Gastrocnemius medialis (tissue), 4 donors: ENCODE measurements at regions not wholly inside any gene's neighbourhood (a gene's known extent, or its start where the extent isn't known, plus 50 kb on each side); places are given as distances from the start of the nearest gene placed in this dataset.

Source experiments
- ATAC-seq, 2 donors: fragments of 150-250 bp; one replicate each; pipeline ENCODE4 v1.9.1; 2016
- DNase-seq, 2 donors: peaks; one replicate each; pipeline ENCODE4 v3.0.0-alpha.2; 2019
- H3K27ac ChIP-seq, 4 donors: fragments of 200-600 bp; sonication (generic); 1 replicate in 1 of 4; 2 replicates in 3 of 4; pipeline ENCODE4 v1.5.1; 2016 to 2018; ENCODE audit warnings: mild to moderate bottlenecking in 2 of 4, moderate library complexity in 1 of 4
- H3K27me3 ChIP-seq, 3 donors: fragments of 200-600 bp; sonication (generic) in 2 of 3; 1 replicate in 1 of 3; 2 replicates in 2 of 3; pipeline versions ENCODE4 v1.5.1 to v1.6.0; 2016 to 2019; ENCODE audit warnings: mild to moderate bottlenecking in 1 of 3, moderate library complexity in 1 of 3
- H3K36me3 ChIP-seq, 2 donors: fragments of 200-600 bp; sonication (generic) in 1 of 2; one replicate each; pipeline ENCODE4 v1.5.1; 2017 to 2018
- H3K4me1 ChIP-seq, 2 donors: fragments of 200-600 bp; sonication (generic) in 1 of 2; one replicate each; pipeline ENCODE4 v1.5.1; 2016 to 2017; ENCODE audit warnings: mild to moderate bottlenecking in 2 of 2
- H3K4me3 ChIP-seq, 4 donors: fragments of 200-600 bp; sonication (generic) in 3 of 4; 1 replicate in 1 of 4; 2 replicates in 3 of 4; pipeline ENCODE4 v1.5.1; 2016 to 2019; ENCODE audit warnings: mild to moderate bottlenecking in 2 of 4
- H3K9me3 ChIP-seq, 3 donors: fragments of 200-600 bp; sonication (generic) in 2 of 3; 1 replicate in 1 of 3; 2 replicates in 2 of 3; pipeline ENCODE4 v1.5.1; 2016 to 2019
- CTCF ChIP-seq, 5 experiments: fragments of 450-650 bp in 3 of 5; fragments of 200-600 bp in 2 of 5; sonication (generic) in 2 of 5; IDR thresholded peaks in 4 of 5; conservative IDR thresholded peaks in 1 of 5; 1 replicate in 4 of 5; 2 replicates in 1 of 5; pipeline ENCODE4 v1.5.1; 2016 to 2019; ENCODE audit warnings: antibody characterized with exemption in 5 of 5, mild to moderate bottlenecking in 3 of 5, moderate library complexity in 3 of 5
- POLR2A ChIP-seq, 2 donors: fragments of 450-650 bp; IDR thresholded peaks; one replicate each; pipeline ENCODE4 v1.6.1; 2017; ENCODE audit warnings: antibody characterized with exemption in 2 of 2, mild to moderate bottlenecking in 2 of 2, moderate library complexity in 2 of 2
- in situ Hi-C, 4 donors: fragments of 200-750 bp; cut with MboI; loops; one replicate each; pipeline versions ENCODE4 v1.15.0 to v1.8.0; 2017; ENCODE audit warnings: low sequenced_read_pairs in 4 of 4
- intact Hi-C: fragments of 100-400 bp; cut with DNase I; formaldehyde crosslinking; loops from one replicate; pipeline ENCODE4 v1.15.1; 2023; ENCODE audit warnings: low total_unique reads

DNA sequence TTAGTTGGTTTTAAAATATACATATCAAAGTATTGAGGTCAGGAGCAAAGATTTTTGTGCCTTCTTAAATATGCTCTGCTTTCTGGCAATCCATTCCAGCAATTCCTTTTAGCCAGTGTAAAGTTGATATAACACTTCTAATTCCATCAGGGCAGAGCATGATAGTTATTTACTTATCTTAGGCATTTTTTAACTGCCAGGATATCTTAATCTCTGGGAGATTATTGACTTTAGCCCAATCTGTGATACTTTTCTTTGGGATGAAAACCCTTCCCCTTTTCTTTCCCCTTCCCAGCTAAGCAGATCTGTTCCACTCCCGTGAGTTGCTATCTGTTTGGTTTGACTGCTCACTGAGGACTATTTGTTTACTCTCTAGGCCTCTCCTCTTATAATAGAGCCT is 168.7 kb upstream of the RSPO3 start:
- intact Hi-C loops = no loop called here
- no peak overlapping the region for H3K4me3 ChIP-seq
- no peaks in the 10 kb centered on the region for H3K9me3 ChIP-seq
- H3K27me3 ChIP-seq = no peaks in the 10 kb centered on the region
- in situ Hi-C loops = no loop called here
- no peak overlapping the region for H3K27ac ChIP-seq
- DNase-seq = no peak
- H3K36me3 ChIP-seq = no peaks in the 10 kb centered on the region
- no peak for TF ChIP-seq CTCF (IDR thresholded peaks at IDR 0.05 in 4 of 5, conservative IDR thresholded peaks at IDR 0.05 in 1 of 5)
- no peak for TF ChIP-seq POLR2A (IDR thresholded peaks at IDR 0.05)
- ATAC-seq = no peak
- peaks cover 19 to 21% of the 10 kb centered on the region in 2 donors for H3K4me1 ChIP-seq

DNA sequence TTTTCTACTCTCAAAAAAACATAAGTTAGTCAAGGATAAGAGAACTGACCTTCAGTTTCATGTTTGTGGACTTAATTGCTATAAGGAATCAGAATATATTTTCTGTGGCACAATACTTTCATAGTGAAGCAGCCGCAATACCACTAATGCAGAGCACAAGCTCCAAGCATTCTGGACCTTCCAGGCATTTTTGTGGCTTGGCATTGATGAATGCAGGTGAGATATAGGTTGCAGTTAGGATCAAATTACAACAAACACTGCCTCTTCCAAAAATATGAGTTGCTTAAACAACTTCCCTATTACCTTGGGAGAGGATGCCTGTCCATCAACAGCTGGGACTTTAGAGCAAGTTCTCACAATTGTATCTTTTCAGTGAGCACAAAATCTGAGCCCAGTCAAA is 162.8 kb upstream of the RSPO3 start:
- TF ChIP-seq CTCF (IDR thresholded peaks at IDR 0.05 in 4 of 5, conservative IDR thresholded peaks at IDR 0.05 in 1 of 5) (no peak), POLR2A (IDR thresholded peaks at IDR 0.05) (no peak)
- Histone ChIP-seq H3K36me3 (no peaks in the 10 kb centered on the region), H3K9me3 (no peaks in the 10 kb centered on the region), H3K27ac (no peak overlapping the region), H3K27me3 (no peaks in the 10 kb centered on the region), H3K4me1 (no peaks in the 10 kb centered on the region), H3K4me3 (no peak overlapping the region)
- intact Hi-C loops = no loop called here
- in situ Hi-C loops = no loop called here
- no peak for ATAC-seq
- no peak for DNase-seq

GRCh38 chr6:126957721-126958120 is 160.8 kb upstream of the RSPO3 start:
- no peak overlapping the region for H3K4me3 ChIP-seq
- DNase-seq (no peak), ATAC-seq (no peak)
- H3K9me3 ChIP-seq = no peaks in the 10 kb centered on the region
- intact Hi-C loops = no loop called here
- in situ Hi-C loops = no loop called here
- no peaks in the 10 kb centered on the region for H3K36me3 ChIP-seq
- no peak overlapping the region for H3K27ac ChIP-seq
- no peaks in the 10 kb centered on the region for H3K4me1 ChIP-seq
- no peaks in the 10 kb centered on the region for H3K27me3 ChIP-seq
- TF ChIP-seq POLR2A (IDR thresholded peaks at IDR 0.05) (no peak), CTCF (IDR thresholded peaks at IDR 0.05 in 4 of 5, conservative IDR thresholded peaks at IDR 0.05 in 1 of 5) (no peak)

GRCh38 chr6:126959765-126960164 is 158.7 kb upstream of the RSPO3 start:
- intact Hi-C loops = loop anchor here (5.0 to 10.0 kb wide), 2 partner anchors 153 to 305 kb away; partner anchors contain the start of gene RNF146
- no peak for ATAC-seq
- TF ChIP-seq POLR2A (IDR thresholded peaks at IDR 0.05) (no peak), CTCF (IDR thresholded peaks at IDR 0.05 in 4 of 5, conservative IDR thresholded peaks at IDR 0.05 in 1 of 5) (no peak)

More at GRCh38 chr6:126959765-126960164, 158.7 kb upstream of the RSPO3 start:
- Histone ChIP-seq H3K4me1 (no peaks in the 10 kb centered on the region), H3K36me3 (no peaks in the 10 kb centered on the region), H3K4me3 (no peak overlapping the region), H3K27me3 (no peaks in the 10 kb centered on the region), H3K27ac (no peak overlapping the region), H3K9me3 (no peaks in the 10 kb centered on the region)
- DNase-seq = no peak
- in situ Hi-C loops = no loop called here
